GM12891 (cell line): ENCODE measurements at regions not wholly inside any gene's neighbourhood (a gene's known extent, or its start where the extent isn't known, plus 50 kb on each side); places are given as distances from the start of the nearest gene placed in this dataset.
"Not testable (repeated sequence)": the region's sequence is repeated elsewhere in the genome, so short reads cannot be mapped to it uniquely, and the experiment has no call there.

ENCODE experiments used
- POLR2A ChIP-seq: IDR thresholded peaks from 2 replicates; pipeline ENCODE4 v1.6.1; 2011; ENCODE audit warnings: low read depth, low read length, control low read depth
- POLR2AphosphoS5 ChIP-seq: IDR thresholded peaks from 2 replicates; pipeline ENCODE4 v1.6.1; 2011; ENCODE audit warnings: low read depth, low read length, control low read depth

DNA sequence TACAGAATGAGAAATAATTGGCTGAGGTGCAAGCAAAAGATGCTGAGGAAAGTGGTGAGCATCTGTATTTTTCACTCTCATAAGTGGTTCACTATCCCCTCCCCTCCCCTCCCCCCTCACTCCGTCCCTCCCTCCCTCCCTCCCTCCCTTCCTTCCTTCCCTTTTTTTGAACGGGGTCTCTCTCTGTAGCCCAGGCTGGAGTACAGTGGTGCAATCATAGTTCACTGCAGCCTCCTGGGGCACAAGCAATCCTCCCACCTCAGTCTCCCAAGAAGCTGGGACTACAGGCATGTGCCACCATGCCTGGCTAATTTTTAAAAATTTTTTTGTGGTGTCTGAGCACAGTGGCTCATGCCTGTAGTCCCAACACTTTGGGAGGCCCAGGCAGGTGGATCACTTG lies 67.6 kb upstream of the SHLD1 start:
- not testable (repeated sequence) for TF ChIP-seq POLR2A, POLR2AphosphoS5
